Mucosa of descending colon (tissue), 3 donors: ENCODE measurements at regions not wholly inside any gene's neighbourhood (a gene's known extent, or its start where the extent isn't known, plus 50 kb on each side); places are given as distances from the start of the nearest gene placed in this dataset.
A peak's percentile ranks its signal among the peaks of the same experiment; 100 is the strongest.

Experiments used
- ATAC-seq: fragments of 200-7000 bp; cut with Tn5 transposase; one replicate; pipeline ENCODE4 v1.9.1; 2020; ENCODE audit warnings: mild to moderate bottlenecking, moderate library complexity
- DNase-seq, 3 donors: peaks; one replicate each; pipeline ENCODE4 v3.0.0-alpha.2; 2020
- H3K36me3 ChIP-seq: fragments of 200-600 bp; one replicate; pipeline ENCODE4 v1.8.0; 2021; ENCODE audit warnings: low read depth, mild to moderate bottlenecking
- H3K4me1 ChIP-seq: fragments of 200-600 bp; one replicate; pipeline ENCODE4 v1.8.0; 2021; ENCODE audit warnings: low read depth, mild to moderate bottlenecking
- H3K4me3 ChIP-seq: fragments of 200-600 bp; one replicate; pipeline ENCODE4 v1.8.0; 2021; ENCODE audit warnings: mild to moderate bottlenecking
- H3K9me3 ChIP-seq: fragments of 200-600 bp; one replicate; pipeline ENCODE4 v1.8.0; 2021; ENCODE audit warnings: mild to moderate bottlenecking
- intact Hi-C, 2 donors: fragments of 100-400 bp; cut with DNase I in 1 of 2; cut with micrococcal nuclease in 1 of 2; formaldehyde crosslinking; loops; one replicate each; pipeline versions ENCODE4 v1.11.0 to v1.11.1; 2022; cut with DNase I, micrococcal nuclease
- TF ChIP-seq, protein P1 (sequence below): fragments of 200-600 bp; IDR thresholded peaks from one replicate; pipeline ENCODE4 v1.8.0; 2022; ENCODE audit warnings: antibody characterized with exemption, mild to moderate bottlenecking
- donor health status: DM: no; HTN: no; CAD: no; lungs with moderate emphysema.
- donor health status: DM: no; HTN: no; CAD: no.
- donor health status: DM: no; HTN: yes; CAD: no.

- Histone ChIP-seq H3K36me3 (no peaks in the 10 kb centered on the region), H3K4me3 (no peak overlapping the region), H3K9me3 (no peaks in the 10 kb centered on the region), H3K4me1 (no peaks in the 10 kb centered on the region)
- TF ChIP-seq, protein P1, sequence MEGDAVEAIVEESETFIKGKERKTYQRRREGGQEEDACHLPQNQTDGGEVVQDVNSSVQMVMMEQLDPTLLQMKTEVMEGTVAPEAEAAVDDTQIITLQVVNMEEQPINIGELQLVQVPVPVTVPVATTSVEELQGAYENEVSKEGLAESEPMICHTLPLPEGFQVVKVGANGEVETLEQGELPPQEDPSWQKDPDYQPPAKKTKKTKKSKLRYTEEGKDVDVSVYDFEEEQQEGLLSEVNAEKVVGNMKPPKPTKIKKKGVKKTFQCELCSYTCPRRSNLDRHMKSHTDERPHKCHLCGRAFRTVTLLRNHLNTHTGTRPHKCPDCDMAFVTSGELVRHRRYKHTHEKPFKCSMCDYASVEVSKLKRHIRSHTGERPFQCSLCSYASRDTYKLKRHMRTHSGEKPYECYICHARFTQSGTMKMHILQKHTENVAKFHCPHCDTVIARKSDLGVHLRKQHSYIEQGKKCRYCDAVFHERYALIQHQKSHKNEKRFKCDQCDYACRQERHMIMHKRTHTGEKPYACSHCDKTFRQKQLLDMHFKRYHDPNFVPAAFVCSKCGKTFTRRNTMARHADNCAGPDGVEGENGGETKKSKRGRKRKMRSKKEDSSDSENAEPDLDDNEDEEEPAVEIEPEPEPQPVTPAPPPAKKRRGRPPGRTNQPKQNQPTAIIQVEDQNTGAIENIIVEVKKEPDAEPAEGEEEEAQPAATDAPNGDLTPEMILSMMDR = no peak
- intact Hi-C loops = no loop called here
- peak in 1 of 3 donors; percentile 19 for DNase-seq
- peak; percentile 78 for ATAC-seq
Measured at GRCh38 chrX:39397561-39398199, 596.4 kb downstream of the MID1IP1 start.

GRCh38 chrX:39398215-39398962 is 597.1 kb downstream of the MID1IP1 start:
- Histone ChIP-seq H3K9me3 (no peaks in the 10 kb centered on the region), H3K4me3 (no peak overlapping the region), H3K36me3 (no peaks in the 10 kb centered on the region), H3K4me1 (no peaks in the 10 kb centered on the region)
- ATAC-seq (peak; percentile 31), DNase-seq (peak in 1 of 3 donors; percentile 17)
- TF ChIP-seq, protein P1 = no peak
- intact Hi-C loops = no loop called here

- H3K4me3 ChIP-seq = no peak overlapping the region
- H3K4me1 ChIP-seq = no peaks in the 10 kb centered on the region
- intact Hi-C loops = no loop called here
- H3K9me3 ChIP-seq = no peaks in the 10 kb centered on the region
- TF ChIP-seq, protein P1 = no peak
- no peak for ATAC-seq
- no peak for DNase-seq
- H3K36me3 ChIP-seq = no peaks in the 10 kb centered on the region
Measured at GRCh38 chrX:39398963-39399261, 597.7 kb downstream of the MID1IP1 start.

GRCh38 chrX:39399387-39399786 is 598.1 kb downstream of the MID1IP1 start:
- no peak for DNase-seq
- Histone ChIP-seq H3K4me1 (no peaks in the 10 kb centered on the region), H3K36me3 (no peaks in the 10 kb centered on the region), H3K4me3 (no peak overlapping the region), H3K9me3 (no peaks in the 10 kb centered on the region)
- ATAC-seq = no peak
- intact Hi-C loops = no loop called here
- TF ChIP-seq, protein P1 = no peak

GRCh38 chrX:39401483-39402110 is 600.3 kb downstream of the MID1IP1 start:
- H3K9me3 ChIP-seq = no peaks in the 10 kb centered on the region
- H3K36me3 ChIP-seq = no peaks in the 10 kb centered on the region
- TF ChIP-seq, protein P1 = no peak
- ATAC-seq = no peak
- H3K4me3 ChIP-seq = no peak overlapping the region
- intact Hi-C loops = no loop called here
- H3K4me1 ChIP-seq = no peaks in the 10 kb centered on the region
- no peak for DNase-seq
